Transverse colon (tissue), 4 donors: ENCODE measurements at regions not wholly inside any gene's neighbourhood (a gene's known extent, or its start where the extent isn't known, plus 50 kb on each side); places are given as distances from the start of the nearest gene placed in this dataset.
"Not testable (repeated sequence)": the region's sequence is repeated elsewhere in the genome, so short reads cannot be mapped to it uniquely, and the experiment has no call there.

Experiments
- EP300 ChIP-seq: sonication (generic); formaldehyde crosslinking; IDR thresholded peaks from one replicate; pipeline ENCODE4 v1.6.1; 2017; ENCODE audit warnings: antibody characterized with exemption, low read depth
- POLR2A ChIP-seq: fragments of 450-650 bp; IDR thresholded peaks from one replicate; pipeline ENCODE4 v1.6.1; 2016; ENCODE audit warnings: antibody characterized with exemption, mild to moderate bottlenecking, moderate library complexity
- POLR2AphosphoS5 ChIP-seq, 3 donors: sonication (generic); formaldehyde crosslinking; IDR thresholded peaks; one replicate each; pipeline ENCODE4 v1.6.1; 2016; ENCODE audit warnings: antibody characterized with exemption in 3 of 3
- TF ChIP-seq, protein P1 (sequence below), 5 experiments: fragments of 200-600 bp in 3 of 5; fragments of 450-650 bp in 2 of 5; sonication (generic) in 3 of 5; IDR thresholded peaks; 1 replicate in 2 of 5; 2 replicates in 3 of 5; pipeline ENCODE4 v1.5.1; 2016 to 2017; ENCODE audit warnings: antibody characterized with exemption in 5 of 5, inconsistent platforms in 3 of 5, mild to moderate bottlenecking in 2 of 5, moderate library complexity in 1 of 5

DNA sequence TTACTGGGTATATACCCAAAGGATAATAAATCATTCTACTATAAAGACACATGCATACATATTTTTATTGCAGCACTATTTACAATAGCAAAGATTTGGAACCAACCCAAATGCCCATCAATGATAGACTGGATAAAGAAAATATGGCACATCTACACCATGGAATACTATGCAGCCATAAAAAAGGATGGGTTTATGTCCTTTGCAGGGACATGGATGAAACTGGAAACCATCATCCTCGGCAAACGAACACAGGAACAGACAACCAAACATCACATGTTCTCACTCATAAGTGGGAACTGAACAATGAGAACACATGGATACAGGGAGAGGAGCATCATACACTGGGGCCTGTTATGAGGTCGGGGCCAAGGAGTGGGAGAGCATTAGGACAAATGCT, 665.0 kb upstream of the KCNMB2 start:
- TF ChIP-seq, protein P1, sequence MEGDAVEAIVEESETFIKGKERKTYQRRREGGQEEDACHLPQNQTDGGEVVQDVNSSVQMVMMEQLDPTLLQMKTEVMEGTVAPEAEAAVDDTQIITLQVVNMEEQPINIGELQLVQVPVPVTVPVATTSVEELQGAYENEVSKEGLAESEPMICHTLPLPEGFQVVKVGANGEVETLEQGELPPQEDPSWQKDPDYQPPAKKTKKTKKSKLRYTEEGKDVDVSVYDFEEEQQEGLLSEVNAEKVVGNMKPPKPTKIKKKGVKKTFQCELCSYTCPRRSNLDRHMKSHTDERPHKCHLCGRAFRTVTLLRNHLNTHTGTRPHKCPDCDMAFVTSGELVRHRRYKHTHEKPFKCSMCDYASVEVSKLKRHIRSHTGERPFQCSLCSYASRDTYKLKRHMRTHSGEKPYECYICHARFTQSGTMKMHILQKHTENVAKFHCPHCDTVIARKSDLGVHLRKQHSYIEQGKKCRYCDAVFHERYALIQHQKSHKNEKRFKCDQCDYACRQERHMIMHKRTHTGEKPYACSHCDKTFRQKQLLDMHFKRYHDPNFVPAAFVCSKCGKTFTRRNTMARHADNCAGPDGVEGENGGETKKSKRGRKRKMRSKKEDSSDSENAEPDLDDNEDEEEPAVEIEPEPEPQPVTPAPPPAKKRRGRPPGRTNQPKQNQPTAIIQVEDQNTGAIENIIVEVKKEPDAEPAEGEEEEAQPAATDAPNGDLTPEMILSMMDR (IDR thresholded peaks at IDR 0.05) = not testable (repeated sequence)
- not testable (repeated sequence) for TF ChIP-seq POLR2A; POLR2AphosphoS5 (IDR thresholded peaks at IDR 0.05); EP300
